GM23338 (cell line): ENCODE measurements at regions not wholly inside any gene's neighbourhood (a gene's known extent, or its start where the extent isn't known, plus 50 kb on each side); places are given as distances from the start of the nearest gene placed in this dataset.

Experiments used
- EZH2phosphoT487 ChIP-seq: fragments of 200-600 bp; sonication (generic); IDR thresholded peaks from one replicate; pipeline ENCODE4 v1.8.1; 2018; ENCODE audit warnings: antibody characterized with exemption; ENCODE audit not compliant: unreplicated experiment
- JUNB ChIP-seq: IDR thresholded peaks from one replicate; pipeline ENCODE4 v1.6.1; 2016; ENCODE audit warnings: antibody characterized with exemption; ENCODE audit not compliant: unreplicated experiment
- ZNF114 ChIP-seq: fragments of 250-450 bp; sonication (Bioruptor Pico); IDR thresholded peaks from 2 replicates; pipeline ENCODE4 v1.5.0; 2020; ENCODE audit warnings: mild to moderate bottlenecking, moderate library complexity
- TF ChIP-seq, protein P1 (sequence below): IDR thresholded peaks from one replicate; pipeline ENCODE4 v1.6.1; 2018; ENCODE audit warnings: antibody characterized with exemption; ENCODE audit not compliant: unreplicated experiment
- TF ChIP-seq, protein P2 (sequence below): fragments of 250-450 bp; sonication (Bioruptor Pico); IDR thresholded peaks from 2 replicates; pipeline ENCODE4 v1.5.0; 2020; ENCODE audit warnings: mild to moderate bottlenecking, moderate library complexity

DNA sequence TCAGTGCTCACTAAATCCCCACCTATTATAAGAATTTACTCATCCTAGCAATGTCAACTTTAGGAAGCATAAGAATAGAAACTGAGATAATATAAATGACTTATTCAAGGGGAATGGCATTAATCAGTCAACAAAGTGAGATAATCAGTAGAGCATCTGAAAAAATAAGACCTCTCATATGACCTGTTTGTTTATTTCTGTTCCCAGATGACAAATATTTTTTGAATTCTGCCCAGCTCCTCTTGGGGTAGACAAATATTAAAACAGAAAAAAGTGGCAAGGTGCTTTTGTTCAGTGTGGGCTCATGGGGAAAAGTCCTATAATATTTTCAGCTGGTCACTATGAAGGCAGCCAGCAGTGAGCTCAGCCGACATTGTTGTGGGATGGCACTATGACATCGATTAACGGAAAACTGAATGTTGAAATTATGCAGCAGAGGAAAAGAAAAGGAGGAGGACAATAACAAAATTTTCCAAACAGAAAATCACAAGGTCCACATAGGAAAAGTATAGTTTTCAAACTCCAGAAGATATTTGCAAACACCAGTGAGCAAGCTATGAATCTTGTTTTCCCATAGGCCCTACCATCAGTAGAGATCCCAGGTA lies 109.6 kb downstream of the ANXA3 start (continued):
- TF ChIP-seq, protein P1, sequence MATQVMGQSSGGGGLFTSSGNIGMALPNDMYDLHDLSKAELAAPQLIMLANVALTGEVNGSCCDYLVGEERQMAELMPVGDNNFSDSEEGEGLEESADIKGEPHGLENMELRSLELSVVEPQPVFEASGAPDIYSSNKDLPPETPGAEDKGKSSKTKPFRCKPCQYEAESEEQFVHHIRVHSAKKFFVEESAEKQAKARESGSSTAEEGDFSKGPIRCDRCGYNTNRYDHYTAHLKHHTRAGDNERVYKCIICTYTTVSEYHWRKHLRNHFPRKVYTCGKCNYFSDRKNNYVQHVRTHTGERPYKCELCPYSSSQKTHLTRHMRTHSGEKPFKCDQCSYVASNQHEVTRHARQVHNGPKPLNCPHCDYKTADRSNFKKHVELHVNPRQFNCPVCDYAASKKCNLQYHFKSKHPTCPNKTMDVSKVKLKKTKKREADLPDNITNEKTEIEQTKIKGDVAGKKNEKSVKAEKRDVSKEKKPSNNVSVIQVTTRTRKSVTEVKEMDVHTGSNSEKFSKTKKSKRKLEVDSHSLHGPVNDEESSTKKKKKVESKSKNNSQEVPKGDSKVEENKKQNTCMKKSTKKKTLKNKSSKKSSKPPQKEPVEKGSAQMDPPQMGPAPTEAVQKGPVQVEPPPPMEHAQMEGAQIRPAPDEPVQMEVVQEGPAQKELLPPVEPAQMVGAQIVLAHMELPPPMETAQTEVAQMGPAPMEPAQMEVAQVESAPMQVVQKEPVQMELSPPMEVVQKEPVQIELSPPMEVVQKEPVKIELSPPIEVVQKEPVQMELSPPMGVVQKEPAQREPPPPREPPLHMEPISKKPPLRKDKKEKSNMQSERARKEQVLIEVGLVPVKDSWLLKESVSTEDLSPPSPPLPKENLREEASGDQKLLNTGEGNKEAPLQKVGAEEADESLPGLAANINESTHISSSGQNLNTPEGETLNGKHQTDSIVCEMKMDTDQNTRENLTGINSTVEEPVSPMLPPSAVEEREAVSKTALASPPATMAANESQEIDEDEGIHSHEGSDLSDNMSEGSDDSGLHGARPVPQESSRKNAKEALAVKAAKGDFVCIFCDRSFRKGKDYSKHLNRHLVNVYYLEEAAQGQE = no peak
- TF ChIP-seq JUNB (no peak), EZH2phosphoT487 (no peak), ZNF114 (CRISPR knock-in tag) (no peak)
- TF ChIP-seq, protein P2, sequence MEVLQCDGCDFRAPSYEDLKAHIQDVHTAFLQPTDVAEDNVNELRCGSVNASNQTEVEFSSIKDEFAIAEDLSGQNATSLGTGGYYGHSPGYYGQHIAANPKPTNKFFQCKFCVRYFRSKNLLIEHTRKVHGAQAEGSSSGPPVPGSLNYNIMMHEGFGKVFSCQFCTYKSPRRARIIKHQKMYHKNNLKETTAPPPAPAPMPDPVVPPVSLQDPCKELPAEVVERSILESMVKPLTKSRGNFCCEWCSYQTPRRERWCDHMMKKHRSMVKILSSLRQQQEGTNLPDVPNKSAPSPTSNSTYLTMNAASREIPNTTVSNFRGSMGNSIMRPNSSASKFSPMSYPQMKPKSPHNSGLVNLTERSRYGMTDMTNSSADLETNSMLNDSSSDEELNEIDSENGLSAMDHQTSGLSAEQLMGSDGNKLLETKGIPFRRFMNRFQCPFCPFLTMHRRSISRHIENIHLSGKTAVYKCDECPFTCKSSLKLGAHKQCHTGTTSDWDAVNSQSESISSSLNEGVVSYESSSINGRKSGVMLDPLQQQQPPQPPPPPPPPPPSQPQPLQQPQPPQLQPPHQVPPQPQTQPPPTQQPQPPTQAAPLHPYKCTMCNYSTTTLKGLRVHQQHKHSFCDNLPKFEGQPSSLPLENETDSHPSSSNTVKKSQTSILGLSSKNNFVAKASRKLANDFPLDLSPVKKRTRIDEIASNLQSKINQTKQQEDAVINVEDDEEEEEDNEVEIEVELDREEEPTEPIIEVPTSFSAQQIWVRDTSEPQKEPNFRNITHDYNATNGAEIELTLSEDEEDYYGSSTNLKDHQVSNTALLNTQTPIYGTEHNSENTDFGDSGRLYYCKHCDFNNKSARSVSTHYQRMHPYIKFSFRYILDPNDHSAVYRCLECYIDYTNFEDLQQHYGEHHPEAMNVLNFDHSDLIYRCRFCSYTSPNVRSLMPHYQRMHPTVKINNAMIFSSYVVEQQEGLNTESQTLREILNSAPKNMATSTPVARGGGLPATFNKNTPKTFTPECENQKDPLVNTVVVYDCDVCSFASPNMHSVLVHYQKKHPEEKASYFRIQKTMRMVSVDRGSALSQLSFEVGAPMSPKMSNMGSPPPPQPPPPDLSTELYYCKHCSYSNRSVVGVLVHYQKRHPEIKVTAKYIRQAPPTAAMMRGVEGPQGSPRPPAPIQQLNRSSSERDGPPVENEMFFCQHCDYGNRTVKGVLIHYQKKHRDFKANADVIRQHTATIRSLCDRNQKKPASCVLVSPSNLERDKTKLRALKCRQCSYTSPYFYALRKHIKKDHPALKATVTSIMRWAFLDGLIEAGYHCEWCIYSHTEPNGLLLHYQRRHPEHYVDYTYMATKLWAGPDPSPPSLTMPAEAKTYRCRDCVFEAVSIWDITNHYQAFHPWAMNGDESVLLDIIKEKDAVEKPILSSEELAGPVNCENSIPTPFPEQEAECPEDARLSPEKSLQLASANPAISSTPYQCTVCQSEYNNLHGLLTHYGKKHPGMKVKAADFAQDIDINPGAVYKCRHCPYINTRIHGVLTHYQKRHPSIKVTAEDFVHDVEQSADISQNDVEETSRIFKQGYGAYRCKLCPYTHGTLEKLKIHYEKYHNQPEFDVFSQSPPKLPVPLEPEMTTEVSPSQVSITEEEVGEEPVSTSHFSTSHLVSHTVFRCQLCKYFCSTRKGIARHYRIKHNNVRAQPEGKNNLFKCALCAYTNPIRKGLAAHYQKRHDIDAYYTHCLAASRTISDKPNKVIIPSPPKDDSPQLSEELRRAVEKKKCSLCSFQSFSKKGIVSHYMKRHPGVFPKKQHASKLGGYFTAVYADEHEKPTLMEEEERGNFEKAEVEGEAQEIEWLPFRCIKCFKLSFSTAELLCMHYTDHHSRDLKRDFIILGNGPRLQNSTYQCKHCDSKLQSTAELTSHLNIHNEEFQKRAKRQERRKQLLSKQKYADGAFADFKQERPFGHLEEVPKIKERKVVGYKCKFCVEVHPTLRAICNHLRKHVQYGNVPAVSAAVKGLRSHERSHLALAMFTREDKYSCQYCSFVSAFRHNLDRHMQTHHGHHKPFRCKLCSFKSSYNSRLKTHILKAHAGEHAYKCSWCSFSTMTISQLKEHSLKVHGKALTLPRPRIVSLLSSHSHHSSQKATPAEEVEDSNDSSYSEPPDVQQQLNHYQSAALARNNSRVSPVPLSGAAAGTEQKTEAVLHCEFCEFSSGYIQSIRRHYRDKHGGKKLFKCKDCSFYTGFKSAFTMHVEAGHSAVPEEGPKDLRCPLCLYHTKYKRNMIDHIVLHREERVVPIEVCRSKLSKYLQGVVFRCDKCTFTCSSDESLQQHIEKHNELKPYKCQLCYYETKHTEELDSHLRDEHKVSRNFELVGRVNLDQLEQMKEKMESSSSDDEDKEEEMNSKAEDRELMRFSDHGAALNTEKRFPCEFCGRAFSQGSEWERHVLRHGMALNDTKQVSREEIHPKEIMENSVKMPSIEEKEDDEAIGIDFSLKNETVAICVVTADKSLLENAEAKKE (CRISPR knock-in tag) = no peak
